WTC11 (cell line): ENCODE measurements at regions not wholly inside any gene's neighbourhood (a gene's known extent, or its start where the extent isn't known, plus 50 kb on each side); places are given as distances from the start of the nearest gene placed in this dataset.

Source experiments
- ATAC-seq: fragments of 200-7000 bp; cut with Tn5 transposase; 2 replicates; pipeline ENCODE4 v1.10.0; 2021; ENCODE audit warnings: mild to moderate bottlenecking, moderate library complexity
- CTCF ChIA-PET: fragments of 300-600 bp; sonication (Branson Sonifier 250); formaldehyde crosslinking; loops from one replicate; lab custom pipeline; 2021; ENCODE audit warnings: antibody characterized with exemption; lab: Charles Lee
- POLR2A ChIA-PET: fragments of 350-600 bp; sonication (Branson Sonifier 250); formaldehyde crosslinking; loops from one replicate; lab custom pipeline; 2021; ENCODE audit warnings: antibody characterized with exemption; lab: Charles Lee
- DNase-seq: peaks from one replicate; pipeline ENCODE4 v3.0.0; 2021; ENCODE audit warnings: low spot score
- H3K27ac Mint-ChIP-seq: 2 replicates; pipeline ENCODE4 v1.8.0; 2021; ENCODE audit warnings: mixed read lengths
- H3K27me3 Mint-ChIP-seq: 2 replicates; pipeline ENCODE4 v1.8.0; 2021; ENCODE audit warnings: low read depth, mild to moderate bottlenecking, moderate library complexity, mixed read lengths
- H3K36me3 Mint-ChIP-seq: 2 replicates; pipeline ENCODE4 v1.8.0; 2021; ENCODE audit warnings: mixed read lengths
- H3K4me1 Mint-ChIP-seq: 2 replicates; pipeline ENCODE4 v1.8.0; 2022; ENCODE audit warnings: mixed read lengths
- H3K4me3 Mint-ChIP-seq: 2 replicates; pipeline ENCODE4 v1.8.0; 2021; ENCODE audit warnings: mild to moderate bottlenecking, moderate library complexity, mixed read lengths
- H3K9me3 Mint-ChIP-seq: 2 replicates; pipeline ENCODE4 v1.8.0; 2021; ENCODE audit warnings: mixed read lengths
- AR ChIP-seq: fragments of 250-450 bp; sonication (Bioruptor Pico); IDR thresholded peaks from 2 replicates; pipeline ENCODE4 v1.9.0; 2021; ENCODE audit warnings: mild to moderate bottlenecking
- ERG ChIP-seq: fragments of 250-450 bp; sonication (Bioruptor Pico); IDR thresholded peaks from 2 replicates; pipeline ENCODE4 v1.8.0; 2021; ENCODE audit warnings: mild to moderate bottlenecking
- FOXP1 ChIP-seq: sonication (generic); formaldehyde crosslinking; IDR thresholded peaks from 2 replicates; pipeline ENCODE4 v1.8.0; 2022; ENCODE audit warnings: missing genetic modification reagents, mild to moderate bottlenecking, moderate library complexity, borderline replicate concordance
- GTF2I ChIP-seq: fragments of 250-450 bp; sonication (Bioruptor Pico); conservative IDR thresholded peaks from 2 replicates; pipeline ENCODE4 v1.4.0; 2021; ENCODE audit warnings: mild to moderate bottlenecking
- HMGA2 ChIP-seq: fragments of 250-450 bp; sonication (Bioruptor Pico); IDR thresholded peaks from 2 replicates; pipeline ENCODE4 v1.4.0; 2021; ENCODE audit warnings: mild to moderate bottlenecking, moderate library complexity
- IRF1 ChIP-seq: sonication (generic); formaldehyde crosslinking; IDR thresholded peaks from 2 replicates; pipeline ENCODE4 v1.8.0; 2023; ENCODE audit warnings: missing genetic modification reagents
- MXD4 ChIP-seq: fragments of 250-450 bp; sonication (Bioruptor Pico); IDR thresholded peaks from 2 replicates; pipeline ENCODE4 v1.8.0; 2021; ENCODE audit warnings: mild to moderate bottlenecking, moderate library complexity, borderline replicate concordance
- MYBL2 ChIP-seq: sonication (generic); formaldehyde crosslinking; IDR thresholded peaks from 2 replicates; pipeline ENCODE4 v1.8.1; 2023; ENCODE audit warnings: mild to moderate bottlenecking, moderate library complexity, missing genetic modification reagents
- ZNF138 ChIP-seq: sonication (generic); formaldehyde crosslinking; conservative IDR thresholded peaks from 2 replicates; pipeline ENCODE4 v1.8.1; 2022; ENCODE audit warnings: mild to moderate bottlenecking, moderate library complexity, missing genetic modification reagents
- ZNF219 ChIP-seq: sonication (generic); formaldehyde crosslinking; IDR thresholded peaks from 2 replicates; pipeline ENCODE4 v1.8.0; 2023; ENCODE audit warnings: missing genetic modification reagents, mild to moderate bottlenecking, borderline replicate concordance
- TF ChIP-seq, protein P1 (sequence below): sonication (generic); formaldehyde crosslinking; IDR thresholded peaks from 2 replicates; pipeline ENCODE4 v1.8.0; 2022; ENCODE audit warnings: mild to moderate bottlenecking, missing genetic modification reagents
- TF ChIP-seq, protein P2 (sequence below): fragments of 250-450 bp; sonication (Bioruptor Pico); IDR thresholded peaks from 2 replicates; pipeline ENCODE4 v1.9.0; 2021; ENCODE audit warnings: mild to moderate bottlenecking, borderline replicate concordance
- TF ChIP-seq, protein P3 (sequence below): sonication (generic); formaldehyde crosslinking; IDR thresholded peaks from 2 replicates; pipeline ENCODE4 v1.8.1; 2022; ENCODE audit warnings: missing genetic modification reagents, borderline replicate concordance
- TF ChIP-seq, protein P4 (sequence below): sonication (generic); formaldehyde crosslinking; IDR thresholded peaks from 2 replicates; pipeline ENCODE4 v1.8.0; 2022; ENCODE audit warnings: mild to moderate bottlenecking, missing genetic modification reagents
- TF ChIP-seq, protein P5 (sequence below): sonication (generic); formaldehyde crosslinking; conservative IDR thresholded peaks from 2 replicates; pipeline ENCODE4 v1.8.1; 2022; ENCODE audit warnings: mild to moderate bottlenecking, missing genetic modification reagents

GRCh38 chr10:79013406-79013987 lies 55.3 kb upstream of the ZMIZ1 start:
- no peak for ATAC-seq
- POLR2A ChIA-PET, result no interaction called here
- H3K36me3 Mint-ChIP-seq, result no peaks in the 10 kb centered on the region
- no peak overlapping the region for H3K4me3 Mint-ChIP-seq
- no peak overlapping the region for H3K27ac Mint-ChIP-seq
- peaks cover 3% of the 10 kb centered on the region; the same call in 1 of the 2 replicates for H3K27me3 Mint-ChIP-seq
- CTCF ChIA-PET, result interaction anchor here (0.6 kb wide), 1 partner anchor 54 kb away, joined by 3 read pairs; no protein-coding TSS in a partner anchor
- TF ChIP-seq, protein P1, sequence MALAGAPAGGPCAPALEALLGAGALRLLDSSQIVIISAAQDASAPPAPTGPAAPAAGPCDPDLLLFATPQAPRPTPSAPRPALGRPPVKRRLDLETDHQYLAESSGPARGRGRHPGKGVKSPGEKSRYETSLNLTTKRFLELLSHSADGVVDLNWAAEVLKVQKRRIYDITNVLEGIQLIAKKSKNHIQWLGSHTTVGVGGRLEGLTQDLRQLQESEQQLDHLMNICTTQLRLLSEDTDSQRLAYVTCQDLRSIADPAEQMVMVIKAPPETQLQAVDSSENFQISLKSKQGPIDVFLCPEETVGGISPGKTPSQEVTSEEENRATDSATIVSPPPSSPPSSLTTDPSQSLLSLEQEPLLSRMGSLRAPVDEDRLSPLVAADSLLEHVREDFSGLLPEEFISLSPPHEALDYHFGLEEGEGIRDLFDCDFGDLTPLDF (CRISPR knock-in tag), result no peak
- TF ChIP-seq, protein P2, sequence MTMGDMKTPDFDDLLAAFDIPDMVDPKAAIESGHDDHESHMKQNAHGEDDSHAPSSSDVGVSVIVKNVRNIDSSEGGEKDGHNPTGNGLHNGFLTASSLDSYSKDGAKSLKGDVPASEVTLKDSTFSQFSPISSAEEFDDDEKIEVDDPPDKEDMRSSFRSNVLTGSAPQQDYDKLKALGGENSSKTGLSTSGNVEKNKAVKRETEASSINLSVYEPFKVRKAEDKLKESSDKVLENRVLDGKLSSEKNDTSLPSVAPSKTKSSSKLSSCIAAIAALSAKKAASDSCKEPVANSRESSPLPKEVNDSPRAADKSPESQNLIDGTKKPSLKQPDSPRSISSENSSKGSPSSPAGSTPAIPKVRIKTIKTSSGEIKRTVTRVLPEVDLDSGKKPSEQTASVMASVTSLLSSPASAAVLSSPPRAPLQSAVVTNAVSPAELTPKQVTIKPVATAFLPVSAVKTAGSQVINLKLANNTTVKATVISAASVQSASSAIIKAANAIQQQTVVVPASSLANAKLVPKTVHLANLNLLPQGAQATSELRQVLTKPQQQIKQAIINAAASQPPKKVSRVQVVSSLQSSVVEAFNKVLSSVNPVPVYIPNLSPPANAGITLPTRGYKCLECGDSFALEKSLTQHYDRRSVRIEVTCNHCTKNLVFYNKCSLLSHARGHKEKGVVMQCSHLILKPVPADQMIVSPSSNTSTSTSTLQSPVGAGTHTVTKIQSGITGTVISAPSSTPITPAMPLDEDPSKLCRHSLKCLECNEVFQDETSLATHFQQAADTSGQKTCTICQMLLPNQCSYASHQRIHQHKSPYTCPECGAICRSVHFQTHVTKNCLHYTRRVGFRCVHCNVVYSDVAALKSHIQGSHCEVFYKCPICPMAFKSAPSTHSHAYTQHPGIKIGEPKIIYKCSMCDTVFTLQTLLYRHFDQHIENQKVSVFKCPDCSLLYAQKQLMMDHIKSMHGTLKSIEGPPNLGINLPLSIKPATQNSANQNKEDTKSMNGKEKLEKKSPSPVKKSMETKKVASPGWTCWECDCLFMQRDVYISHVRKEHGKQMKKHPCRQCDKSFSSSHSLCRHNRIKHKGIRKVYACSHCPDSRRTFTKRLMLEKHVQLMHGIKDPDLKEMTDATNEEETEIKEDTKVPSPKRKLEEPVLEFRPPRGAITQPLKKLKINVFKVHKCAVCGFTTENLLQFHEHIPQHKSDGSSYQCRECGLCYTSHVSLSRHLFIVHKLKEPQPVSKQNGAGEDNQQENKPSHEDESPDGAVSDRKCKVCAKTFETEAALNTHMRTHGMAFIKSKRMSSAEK (CRISPR knock-in tag), result no peak
- TF ChIP-seq AR (CRISPR knock-in tag) (no peak), HMGA2 (CRISPR knock-in tag) (no peak), ERG (CRISPR knock-in tag) (no peak), IRF1 (CRISPR knock-in tag) (no peak)
- TF ChIP-seq, protein P3, sequence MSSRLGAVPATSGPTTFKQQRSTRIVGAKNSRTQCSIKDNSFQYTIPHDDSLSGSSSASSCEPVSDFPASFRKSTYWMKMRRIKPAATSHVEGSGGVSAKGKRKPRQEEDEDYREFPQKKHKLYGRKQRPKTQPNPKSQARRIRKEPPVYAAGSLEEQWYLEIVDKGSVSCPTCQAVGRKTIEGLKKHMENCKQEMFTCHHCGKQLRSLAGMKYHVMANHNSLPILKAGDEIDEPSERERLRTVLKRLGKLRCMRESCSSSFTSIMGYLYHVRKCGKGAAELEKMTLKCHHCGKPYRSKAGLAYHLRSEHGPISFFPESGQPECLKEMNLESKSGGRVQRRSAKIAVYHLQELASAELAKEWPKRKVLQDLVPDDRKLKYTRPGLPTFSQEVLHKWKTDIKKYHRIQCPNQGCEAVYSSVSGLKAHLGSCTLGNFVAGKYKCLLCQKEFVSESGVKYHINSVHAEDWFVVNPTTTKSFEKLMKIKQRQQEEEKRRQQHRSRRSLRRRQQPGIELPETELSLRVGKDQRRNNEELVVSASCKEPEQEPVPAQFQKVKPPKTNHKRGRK (CRISPR knock-in tag), result no peak
- TF ChIP-seq, protein P4, sequence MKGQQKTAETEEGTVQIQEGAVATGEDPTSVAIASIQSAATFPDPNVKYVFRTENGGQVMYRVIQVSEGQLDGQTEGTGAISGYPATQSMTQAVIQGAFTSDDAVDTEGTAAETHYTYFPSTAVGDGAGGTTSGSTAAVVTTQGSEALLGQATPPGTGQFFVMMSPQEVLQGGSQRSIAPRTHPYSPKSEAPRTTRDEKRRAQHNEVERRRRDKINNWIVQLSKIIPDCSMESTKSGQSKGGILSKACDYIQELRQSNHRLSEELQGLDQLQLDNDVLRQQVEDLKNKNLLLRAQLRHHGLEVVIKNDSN (CRISPR knock-in tag), result no peak
- TF ChIP-seq, protein P5, sequence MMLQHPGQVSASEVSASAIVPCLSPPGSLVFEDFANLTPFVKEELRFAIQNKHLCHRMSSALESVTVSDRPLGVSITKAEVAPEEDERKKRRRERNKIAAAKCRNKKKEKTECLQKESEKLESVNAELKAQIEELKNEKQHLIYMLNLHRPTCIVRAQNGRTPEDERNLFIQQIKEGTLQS, result no peak
- 0 out of 2 replicates have a peak, but pooled peaks cover 3% of the 10 kb centered on the region for H3K4me1 Mint-ChIP-seq
- no peaks in the 10 kb centered on the region; the same call in 1 of the 2 replicates for H3K9me3 Mint-ChIP-seq
- no peak for DNase-seq

- ChIA-PET POLR2A (no interaction called here), CTCF (interaction anchor here (0.5 to 0.6 kb wide), 2 partner anchors 14 to 602 kb away, joined by 3 read pairs; no protein-coding TSS in a partner anchor)
- no peaks in the 10 kb centered on the region for H3K36me3 Mint-ChIP-seq
- H3K27me3 Mint-ChIP-seq, result peaks cover 3% of the 10 kb centered on the region; the same call in 1 of the 2 replicates
- ATAC-seq (no peak), DNase-seq (no peak)
- H3K4me3 Mint-ChIP-seq, result no peak overlapping the region
- H3K4me1 Mint-ChIP-seq, result no peaks in the 10 kb centered on the region
- H3K27ac Mint-ChIP-seq, result no peak overlapping the region
- no peaks in the 10 kb centered on the region; the same call in 1 of the 2 replicates for H3K9me3 Mint-ChIP-seq
- TF ChIP-seq MXD4 (CRISPR knock-in tag) (no peak), ZNF138 (CRISPR knock-in tag) (no peak), MYBL2 (no peak), GTF2I (CRISPR knock-in tag) (no peak), FOXP1 (CRISPR knock-in tag) (no peak), ERG (CRISPR knock-in tag) (no peak), ZNF219 (no peak)
- TF ChIP-seq, protein P1 (CRISPR knock-in tag), result no peak
These were observed 54.0 kb upstream of the ZMIZ1 start for GRCh38 chr10:79014796-79015195.
